OCI-LY7 (cell line): ENCODE measurements at regions not wholly inside any gene's neighbourhood (a gene's known extent, or its start where the extent isn't known, plus 50 kb on each side); places are given as distances from the start of the nearest gene placed in this dataset.

Experiments used
- BruUV-seq: library from RNA; stranded (reverse); fragments of 400-500 nt; replicated peaks from 2 replicates; lab custom pipeline; 2021; lab: Mats Ljungman, UMichigan
- CTCF ChIA-PET: fragments of 300-600 bp; sonication (Branson Sonifier 250); formaldehyde crosslinking; loops from one replicate; lab custom pipeline; 2022; ENCODE audit warnings: antibody characterized with exemption; ENCODE audit not compliant: unreplicated experiment; lab: Charles Lee
- POLR2A ChIA-PET: fragments of 300-600 bp; sonication (Branson Sonifier 250); formaldehyde crosslinking; loops from one replicate; lab custom pipeline; 2022; ENCODE audit warnings: antibody characterized with exemption; lab: Charles Lee
- DNase-seq: peaks from one replicate; pipeline ENCODE4 v3.0.0-alpha.2; 2015; ENCODE audit warnings: low spot score
- H2AFZ ChIP-seq: fragments of 200-600 bp; sonication (generic), shearing (Covaris generic); 2 replicates; pipeline ENCODE4 v1.6.1; 2014; ENCODE audit warnings: mild to moderate bottlenecking, antibody characterized with exemption, low read length, moderate library complexity
- H3K27ac ChIP-seq: fragments of 200-600 bp; sonication (generic); 2 replicates; pipeline ENCODE4 v1.5.1; 2014; ENCODE audit warnings: mixed run types, low read depth, mild to moderate bottlenecking, moderate library complexity, low read length, inconsistent platforms; ENCODE audit not compliant: poor library complexity, severe bottlenecking
- H3K36me3 ChIP-seq: fragments of 200-600 bp; sonication (generic); 2 replicates; pipeline ENCODE4 v1.6.1; 2014; ENCODE audit warnings: mild to moderate bottlenecking, antibody characterized with exemption, low read length, moderate library complexity, mixed read lengths; ENCODE audit not compliant: insufficient read depth
- H3K4me1 ChIP-seq: fragments of 200-600 bp; sonication (generic); 2 replicates; pipeline ENCODE4 v1.5.1; 2014; ENCODE audit warnings: mild to moderate bottlenecking, low read length; ENCODE audit not compliant: insufficient read depth, poor library complexity, severe bottlenecking
- H3K4me2 ChIP-seq: fragments of 200-600 bp; sonication (generic); 2 replicates; pipeline ENCODE4 v1.6.1; 2014; ENCODE audit warnings: mild to moderate bottlenecking, low read length
- H3K4me3 ChIP-seq: fragments of 200-600 bp; sonication (generic); 2 replicates; pipeline ENCODE4 v1.5.1; 2014; ENCODE audit warnings: mild to moderate bottlenecking, low read depth, low read length; ENCODE audit not compliant: poor library complexity, severe bottlenecking
- H3K79me2 ChIP-seq: fragments of 200-600 bp; sonication (generic); 2 replicates; pipeline ENCODE4 v1.6.1; 2016; ENCODE audit warnings: low read depth, mild to moderate bottlenecking, low read length, moderate library complexity, mixed read lengths; ENCODE audit not compliant: insufficient read depth
- H3K9me2 ChIP-seq: fragments of 200-600 bp; sonication (generic); 2 replicates; pipeline ENCODE4 v1.6.1; 2016; ENCODE audit warnings: mild to moderate bottlenecking, low read length, mixed read lengths; ENCODE audit not compliant: insufficient read depth
- H3K9me3 ChIP-seq: fragments of 200-600 bp; sonication (generic); 2 replicates; pipeline ENCODE4 v1.6.1; 2014; ENCODE audit warnings: mild to moderate bottlenecking, mixed run types, low read length, mixed read lengths
- H4K20me1 ChIP-seq: fragments of 200-600 bp; sonication (generic); 2 replicates; pipeline ENCODE4 v1.6.1; 2014; ENCODE audit warnings: mild to moderate bottlenecking, antibody characterized with exemption, low read length, moderate library complexity, mixed read lengths; ENCODE audit not compliant: insufficient read depth
- CTCF ChIP-seq: fragments of 200-600 bp; sonication (generic); conservative IDR thresholded peaks from 2 replicates; pipeline ENCODE4 v1.5.1; 2014; ENCODE audit warnings: mild to moderate bottlenecking, antibody characterized with exemption, low read length, moderate library complexity, mixed read lengths
- EZH2phosphoT487 ChIP-seq: fragments of 200-600 bp; sonication (generic); IDR thresholded peaks from 2 replicates; pipeline ENCODE4 v1.6.1; 2018; ENCODE audit warnings: low read depth, borderline replicate concordance, mild to moderate bottlenecking, mixed run types, antibody characterized with exemption, low read length, moderate library complexity, mixed read lengths
- intact Hi-C: fragments of 100-400 bp; cut with micrococcal nuclease; formaldehyde crosslinking; loops from one replicate; pipeline ENCODE4 v1.10.0; 2022; ENCODE audit not compliant: unreplicated experiment

GRCh38 chr16:85483424-85483823 is 129.7 kb upstream of the GSE1 start:
- H2AFZ ChIP-seq: no peak overlapping the region
- no peaks in the 10 kb centered on the region for H3K79me2 ChIP-seq
- no peaks in the 10 kb centered on the region for H4K20me1 ChIP-seq
- no peak overlapping the region for H3K4me2 ChIP-seq
- no peaks in the 10 kb centered on the region for H3K9me2 ChIP-seq
- H3K4me3 ChIP-seq: no peak overlapping the region
- intact Hi-C loops: no loop called here
- H3K4me1 ChIP-seq: peaks cover 10% of the 10 kb centered on the region
- no peak for TF ChIP-seq EZH2phosphoT487
- TF ChIP-seq CTCF: no peak
- POLR2A ChIA-PET: no interaction called here
- H3K9me3 ChIP-seq: no peaks in the 10 kb centered on the region
- CTCF ChIA-PET: no interaction called here
- BruUV-seq: no TSS peak
- no peak for DNase-seq
- H3K27ac ChIP-seq: no peak overlapping the region
- H3K36me3 ChIP-seq: no peaks in the 10 kb centered on the region

GRCh38 chr16:85484347-85485300 is 128.5 kb upstream of the GSE1 start:
- ChIA-PET CTCF (no interaction called here), POLR2A (no interaction called here)
- no TSS peak for BruUV-seq
- Histone ChIP-seq H4K20me1 (no peaks in the 10 kb centered on the region), H3K9me2 (no peaks in the 10 kb centered on the region), H3K4me1 (peaks cover 10% of the 10 kb centered on the region), H3K4me3 (no peak overlapping the region), H3K27ac (no peak overlapping the region), H3K36me3 (no peaks in the 10 kb centered on the region), H2AFZ (no peak overlapping the region), H3K4me2 (no peak overlapping the region), H3K9me3 (no peaks in the 10 kb centered on the region), H3K79me2 (no peaks in the 10 kb centered on the region)
- no peak for DNase-seq
- intact Hi-C loops: no loop called here
- TF ChIP-seq EZH2phosphoT487 (no peak), CTCF (no peak)

GRCh38 chr16:85485379-85485778 is 127.7 kb upstream of the GSE1 start:
- Histone ChIP-seq H3K79me2 (no peaks in the 10 kb centered on the region), H3K36me3 (no peaks in the 10 kb centered on the region), H2AFZ (no peak overlapping the region), H3K4me1 (peaks cover 8% of the 10 kb centered on the region), H4K20me1 (no peaks in the 10 kb centered on the region), H3K9me2 (no peaks in the 10 kb centered on the region), H3K4me2 (no peak overlapping the region), H3K4me3 (no peak overlapping the region), H3K9me3 (no peaks in the 10 kb centered on the region), H3K27ac (no peak overlapping the region)
- TF ChIP-seq EZH2phosphoT487 (no peak), CTCF (no peak)
- BruUV-seq: no TSS peak
- DNase-seq: no peak
- intact Hi-C loops: no loop called here
- ChIA-PET CTCF (no interaction called here), POLR2A (no interaction called here)
